ENCODE measurements at regions not wholly inside any gene's neighbourhood (a gene's known extent, or its start where the extent isn't known, plus 50 kb on each side); places are given as distances from the start of the nearest gene placed in this dataset.

- no peak for DNase-seq
Measured at GRCh38 chr4:52529983-52530382, 129.1 kb downstream of the USP46 start.

- no peak for DNase-seq
Measured at GRCh38 chr4:52535793-52536192, 123.3 kb downstream of the USP46 start.

Measured in NCI-H2081 treated with DMSO at 0.1 percent for 48 hours (cell line).